GM21515 (cell line): ENCODE measurements at regions not wholly inside any gene's neighbourhood (a gene's known extent, or its start where the extent isn't known, plus 50 kb on each side); places are given as distances from the start of the nearest gene placed in this dataset.
"Not testable (repeated sequence)": the region's sequence is repeated elsewhere in the genome, so short reads cannot be mapped to it uniquely, and the experiment has no call there.

Experiments used
- ATAC-seq: cut with Tn5 transposase; IDR thresholded peaks from one replicate; pipeline ENCODE4 v1.9.1; 2021; ENCODE audit not compliant: unreplicated experiment

DNA sequence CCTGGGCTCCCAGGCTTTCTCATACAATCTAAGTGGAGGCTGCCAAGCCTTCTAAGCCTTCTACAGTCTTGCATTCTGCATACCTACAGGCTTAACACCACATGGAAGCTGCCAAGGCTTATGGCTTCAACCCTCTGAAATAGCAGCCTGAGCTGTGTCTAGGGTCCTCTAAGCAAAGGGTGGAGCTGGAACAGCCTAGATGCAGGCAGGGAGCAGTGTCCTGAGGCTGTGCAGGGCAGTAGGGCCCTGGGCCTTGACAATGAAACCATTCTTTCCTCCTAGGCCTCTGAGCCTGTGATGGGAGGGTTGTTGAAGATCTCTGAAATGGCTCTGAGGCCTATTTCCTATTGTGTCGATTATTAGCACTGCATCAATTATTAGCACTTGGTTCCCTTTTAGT lies 150.9 kb upstream of the GRK3 start:
- ATAC-seq = no peak

DNA sequence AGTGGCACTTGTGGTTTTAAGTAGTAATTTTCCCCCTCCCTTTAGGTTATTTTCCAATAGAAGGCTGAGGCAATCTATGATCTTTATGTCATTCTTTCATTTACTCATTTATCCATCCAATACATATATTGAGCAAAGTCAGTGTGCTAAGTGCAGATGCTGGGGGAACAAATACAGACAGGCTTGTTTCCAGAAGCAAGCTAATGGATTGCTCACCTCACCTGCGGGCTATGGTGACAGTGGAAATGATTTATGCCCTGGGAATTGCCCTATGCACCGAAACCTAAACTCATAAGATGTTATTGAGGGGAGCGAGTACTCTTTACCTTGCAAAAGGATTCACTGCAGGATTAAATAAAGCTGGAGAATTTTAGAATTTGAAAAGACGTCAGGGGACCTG lies 148.7 kb upstream of the GRK3 start:
- ATAC-seq = not testable (repeated sequence)

GRCh38 chr22:25417826-25418225 lies 146.6 kb upstream of the GRK3 start:
- not testable (repeated sequence) for ATAC-seq

- ATAC-seq = no peak
Measured at GRCh38 chr22:25419247-25420113, 145.0 kb upstream of the GRK3 start.

DNA sequence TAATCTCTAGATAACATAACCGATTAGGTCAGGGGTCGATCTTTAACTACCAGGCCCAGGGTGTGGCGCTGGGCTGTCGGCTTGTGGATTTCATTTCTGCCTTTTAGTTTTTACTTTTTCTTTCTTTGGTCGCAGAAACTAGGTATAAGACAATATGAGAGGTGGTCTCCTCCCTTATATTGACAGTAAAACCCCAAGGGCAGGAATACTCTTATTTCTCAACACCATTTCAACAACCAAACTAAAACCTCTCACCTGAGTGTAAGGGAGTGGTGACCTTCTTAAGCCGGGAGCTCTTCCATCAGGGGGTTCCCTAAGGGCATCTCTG lies 144.4 kb upstream of the GRK3 start:
- ATAC-seq = not testable (repeated sequence)

DNA sequence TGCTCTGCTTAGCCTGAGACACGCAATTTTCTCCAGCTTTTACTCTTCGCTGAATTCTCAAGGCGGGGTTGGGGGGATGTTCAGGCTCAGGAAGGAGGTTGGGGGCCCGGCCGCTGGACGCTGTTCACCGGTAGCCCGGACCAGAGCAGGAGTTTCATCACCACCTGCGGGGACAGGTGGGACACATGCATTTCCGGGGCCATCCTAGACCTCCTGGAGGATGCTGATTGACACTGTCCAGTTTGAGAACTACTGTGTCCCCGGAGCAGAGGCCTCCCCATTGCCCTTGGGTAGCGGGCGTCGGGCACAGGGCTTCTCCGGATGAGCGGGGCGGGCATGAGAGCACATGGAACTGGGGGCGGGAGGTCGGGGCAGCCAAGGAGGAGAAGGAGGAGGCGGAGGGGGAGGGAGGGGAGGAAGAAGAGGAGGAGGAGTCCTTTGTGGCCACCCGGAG lies 144.0 kb upstream of the GRK3 start:
- ATAC-seq = no peak

DNA sequence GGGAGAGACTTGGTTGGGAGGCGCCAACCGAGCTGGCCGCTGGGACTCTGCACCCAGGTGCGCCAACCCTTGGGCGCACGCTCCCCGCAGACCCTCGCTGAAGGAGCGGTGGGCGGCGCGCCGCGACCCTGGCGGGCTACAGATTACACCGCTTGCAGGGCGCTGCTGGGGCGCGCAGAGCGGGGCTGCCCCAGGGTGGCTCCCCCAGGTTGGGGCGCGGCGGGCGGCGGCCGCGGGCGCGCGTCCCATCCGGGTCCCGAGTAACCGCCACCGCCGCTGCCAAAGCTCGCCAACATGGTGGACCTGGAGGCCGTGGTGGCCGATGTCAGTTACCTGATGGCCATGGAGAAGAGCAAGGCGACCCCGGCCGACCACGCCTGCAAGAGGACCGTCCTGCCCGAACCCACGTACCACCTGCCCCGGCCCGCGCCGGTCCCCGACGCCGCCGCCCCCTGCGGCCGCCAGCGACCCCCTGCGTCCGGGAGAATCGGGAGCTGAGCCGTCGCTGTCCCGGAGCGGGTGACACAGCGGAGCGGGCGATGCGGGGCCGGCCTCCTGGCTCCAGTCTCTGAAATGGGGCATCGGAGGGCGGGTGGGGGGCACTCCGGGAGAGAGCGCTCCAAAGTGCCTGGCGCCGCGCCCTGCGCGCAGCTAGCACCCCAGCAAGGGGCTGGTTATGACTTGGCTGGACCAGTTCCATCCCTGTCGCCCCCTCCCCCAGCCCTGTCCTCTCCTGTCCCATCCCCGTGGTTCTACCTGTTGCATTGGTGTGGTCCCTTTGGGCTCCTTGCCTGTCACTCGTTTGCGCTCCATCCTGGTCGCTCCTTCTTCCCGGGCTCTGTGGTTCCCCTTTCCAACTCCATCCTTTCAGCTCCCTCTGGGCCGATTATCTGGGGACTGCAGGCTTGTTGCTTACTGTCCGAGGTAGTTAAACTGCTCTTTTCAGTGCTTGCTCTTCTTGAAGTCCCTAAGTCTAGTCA lies 143.3 kb upstream of the GRK3 start:
- no peak for ATAC-seq

DNA sequence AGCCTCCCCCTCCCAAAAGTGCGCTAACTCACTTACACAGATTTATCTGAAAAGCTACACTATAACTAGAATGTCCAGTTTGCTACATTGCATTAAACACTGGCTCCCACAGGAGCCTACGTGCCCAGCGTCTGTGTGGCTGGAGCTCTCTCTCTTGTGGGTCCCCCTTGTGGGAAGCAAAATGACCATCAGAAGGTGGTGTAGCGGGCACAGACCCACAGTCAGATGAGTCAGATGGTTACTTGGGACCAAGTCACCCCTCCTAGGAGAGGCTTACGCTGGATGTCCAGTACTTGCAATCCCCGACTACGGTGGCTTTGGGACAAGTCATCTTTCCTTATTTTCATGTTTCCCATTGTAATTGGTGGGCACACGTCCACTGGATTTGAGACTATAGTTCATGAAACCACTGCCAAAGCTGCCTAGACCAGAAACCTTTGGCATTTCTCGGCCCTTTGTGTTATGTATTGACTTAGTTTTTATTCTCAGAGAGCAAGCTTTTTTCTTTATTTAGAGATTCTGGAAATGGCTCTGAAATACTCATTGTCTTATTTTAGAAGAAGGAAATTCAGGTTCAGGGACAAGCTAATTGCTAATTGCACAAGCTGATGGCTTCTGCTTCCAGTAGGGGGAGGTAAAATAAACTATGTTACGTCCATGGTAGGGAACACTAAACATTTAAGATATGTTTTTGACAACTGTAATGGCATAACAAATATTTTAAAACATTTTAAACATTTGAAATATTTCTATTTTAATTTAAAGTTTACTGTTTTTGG lies 137.8 kb upstream of the GRK3 start:
- not testable (repeated sequence) for ATAC-seq

GRCh38 chr22:25431637-25432342 lies 132.7 kb upstream of the GRK3 start:
- not testable (repeated sequence) for ATAC-seq

GRCh38 chr22:25433381-25433970 lies 131.0 kb upstream of the GRK3 start:
- ATAC-seq = not testable (repeated sequence)

GRCh38 chr22:25437414-25438160 lies 126.9 kb upstream of the GRK3 start:
- ATAC-seq = no peak

- no peak for ATAC-seq
Measured at GRCh38 chr22:25447067-25447685, 117.3 kb upstream of the GRK3 start.

DNA sequence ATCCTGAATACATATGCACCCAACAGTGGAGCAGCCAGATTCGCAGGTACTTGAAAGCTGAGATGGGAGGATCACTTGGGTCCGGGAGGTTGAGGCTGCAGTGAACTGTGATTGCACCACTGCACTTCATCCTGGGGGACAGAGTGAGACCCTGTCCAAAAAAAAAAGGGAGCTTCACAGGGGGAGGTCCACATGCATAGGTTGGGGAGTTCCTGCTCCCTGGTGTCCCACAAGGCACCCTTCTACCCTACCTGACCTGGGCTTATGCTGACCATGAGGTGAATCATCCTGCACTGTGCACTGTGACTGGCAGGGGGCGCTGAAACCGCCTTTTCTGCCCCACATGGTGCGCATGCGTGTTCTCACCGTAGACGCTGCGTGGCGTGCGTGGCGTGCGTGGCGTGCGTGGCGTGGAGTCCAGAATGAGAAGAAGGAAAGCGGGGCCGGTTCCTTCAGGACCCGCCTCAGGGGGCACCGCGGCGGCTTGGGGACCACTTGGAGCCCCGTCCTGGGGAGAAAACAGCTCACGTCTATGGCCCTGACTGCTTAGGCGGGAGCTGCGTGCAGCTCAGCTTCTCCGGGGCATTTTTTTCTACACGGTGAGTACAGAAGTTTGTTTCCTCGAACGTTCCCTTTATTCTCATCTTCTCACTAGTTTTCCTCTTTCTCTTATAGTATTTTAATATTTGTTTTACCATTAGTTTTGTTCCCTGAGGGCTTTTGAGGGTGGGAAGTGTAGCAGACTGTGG lies 116.6 kb upstream of the GRK3 start:
- ATAC-seq = peak; percentile 59

DNA sequence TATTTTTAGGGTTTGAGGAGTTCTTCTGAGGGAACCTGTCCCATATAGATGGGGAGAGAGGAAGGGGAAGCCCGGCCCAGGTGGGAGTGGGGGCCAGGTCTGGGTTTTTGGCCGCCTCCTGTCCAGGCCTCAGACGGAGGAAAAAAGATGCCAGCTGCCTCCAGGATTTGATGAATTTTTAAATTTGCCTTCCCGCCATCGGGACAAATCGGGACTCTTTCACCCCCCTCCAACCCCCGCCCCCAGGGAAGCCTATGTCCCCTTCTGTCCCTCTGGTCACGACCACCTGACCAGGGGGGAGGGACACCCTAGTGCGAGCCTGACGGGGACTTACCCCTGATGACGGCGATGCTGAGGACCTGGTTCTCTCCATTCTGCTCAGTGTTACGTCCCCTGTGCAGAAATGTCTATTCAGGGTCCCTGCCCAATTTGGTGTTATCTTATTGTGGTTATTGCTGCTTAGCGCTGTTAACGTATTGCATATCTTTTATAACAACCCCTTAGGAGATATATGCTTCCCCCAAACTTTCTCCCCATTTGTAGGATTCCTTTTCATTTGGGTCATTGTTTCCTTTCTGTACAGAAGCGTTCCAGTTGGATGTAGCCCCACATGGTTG lies 115.9 kb upstream of the GRK3 start:
- ATAC-seq = peak; percentile 29

DNA sequence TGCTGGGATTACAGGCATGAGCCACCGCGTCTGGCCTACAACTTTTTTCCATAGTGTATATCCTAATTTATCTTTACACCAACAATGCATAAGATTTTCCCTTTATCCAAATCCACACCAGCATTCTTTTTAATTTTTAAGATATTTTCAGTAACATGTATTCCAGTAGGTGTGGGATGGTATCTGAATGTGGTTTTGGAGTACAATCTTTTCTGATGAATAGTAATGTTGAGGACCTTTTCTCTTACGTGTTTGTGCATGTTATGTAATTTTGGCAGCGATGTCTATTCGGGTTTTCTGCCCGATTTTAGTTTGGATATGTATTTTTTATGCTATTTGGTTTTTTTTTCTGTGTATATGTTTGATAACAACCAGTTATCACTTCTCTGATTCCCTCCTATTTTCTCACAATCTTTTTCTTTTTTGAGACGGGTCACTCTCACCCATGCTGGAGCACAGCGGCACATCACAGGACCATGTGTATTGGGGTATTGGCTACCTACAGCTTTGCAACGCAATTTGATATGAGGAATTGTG lies 114.6 kb upstream of the GRK3 start:
- no peak for ATAC-seq

DNA sequence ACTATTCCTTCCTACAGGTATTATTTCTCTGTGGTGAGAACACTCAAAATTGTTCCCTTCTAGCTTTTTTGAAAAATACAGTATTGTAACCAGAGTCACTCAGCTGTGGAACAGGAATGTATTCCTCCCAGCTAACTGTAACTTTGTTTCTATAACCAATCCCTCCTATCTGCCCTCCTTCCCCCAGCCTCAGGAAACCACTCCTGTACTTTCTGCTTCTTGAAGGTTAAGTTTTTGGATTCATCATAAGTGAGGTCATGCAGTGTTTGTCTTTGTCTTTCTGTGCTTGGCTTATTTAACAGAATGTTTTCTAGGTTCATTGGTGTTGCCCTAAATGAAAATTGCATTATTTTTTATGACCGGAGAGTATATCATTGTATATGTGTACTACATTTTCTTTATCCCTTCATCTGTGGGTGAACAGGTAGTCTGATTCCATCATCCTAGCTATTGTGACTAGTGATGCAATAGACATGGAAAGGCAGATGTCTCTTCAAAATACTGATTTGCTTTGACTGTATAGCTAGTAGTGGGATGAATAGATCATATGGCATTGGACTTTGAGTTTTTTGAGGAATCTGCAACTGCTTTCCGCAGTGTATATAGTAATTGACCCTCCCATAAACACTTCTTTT lies 112.9 kb upstream of the GRK3 start:
- ATAC-seq = no peak

DNA sequence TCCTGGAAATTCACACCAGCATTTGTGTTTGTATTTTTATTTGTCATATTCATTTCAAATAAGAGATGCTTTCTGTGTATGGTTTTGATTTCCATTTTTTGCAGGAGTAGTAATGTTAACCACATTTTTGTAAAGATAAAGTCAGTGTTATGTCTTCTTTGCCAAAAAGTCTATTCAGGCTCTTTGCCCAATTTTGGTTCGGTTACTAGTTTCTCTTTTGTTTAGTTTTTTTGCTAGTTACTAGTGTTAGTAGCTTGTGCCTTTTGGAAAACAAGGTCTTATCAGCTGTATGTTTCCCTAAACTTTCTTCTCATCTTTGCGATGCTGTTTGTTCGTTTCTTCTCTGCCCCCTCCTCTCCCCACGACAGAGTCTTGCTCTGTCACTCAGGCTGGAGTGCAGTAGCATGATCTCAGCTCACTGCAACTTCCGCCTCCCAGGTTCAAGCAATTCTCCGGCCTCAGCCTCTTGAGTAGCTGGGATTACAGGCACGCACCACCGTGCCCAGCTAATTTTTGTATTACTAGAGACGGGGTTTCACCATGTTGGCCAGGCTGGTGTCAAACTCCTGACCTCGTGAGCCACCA lies 112.3 kb upstream of the GRK3 start:
- ATAC-seq = no peak
